Ishikawa (cell line): ENCODE measurements at regions not wholly inside any gene's neighbourhood (a gene's known extent, or its start where the extent isn't known, plus 50 kb on each side); places are given as distances from the start of the nearest gene placed in this dataset.

Experiments used
- CEBPB ChIP-seq: IDR thresholded peaks from 2 replicates; pipeline ENCODE4 v1.6.1; 2012
- CREB1 ChIP-seq: IDR thresholded peaks from 2 replicates; pipeline ENCODE4 v1.6.1; 2012; ENCODE audit warnings: low read depth
- EGR1 ChIP-seq: IDR thresholded peaks from 2 replicates; pipeline ENCODE4 v1.6.1; 2012
- EP300 ChIP-seq: IDR thresholded peaks from 2 replicates; pipeline ENCODE4 v1.6.1; 2012; ENCODE audit warnings: borderline replicate concordance
- FOXM1 ChIP-seq: IDR thresholded peaks from 2 replicates; pipeline ENCODE4 v1.6.1; 2012; ENCODE audit warnings: low read depth, borderline replicate concordance
- MAX ChIP-seq: IDR thresholded peaks from 2 replicates; pipeline ENCODE4 v1.6.1; 2012
- NFIC ChIP-seq: IDR thresholded peaks from 2 replicates; pipeline ENCODE4 v1.6.1; 2012
- RAD21 ChIP-seq: IDR thresholded peaks from 2 replicates; pipeline ENCODE4 v1.6.1; 2012; ENCODE audit warnings: low read depth
- REST ChIP-seq: IDR thresholded peaks from 2 replicates; pipeline ENCODE4 v1.6.1; 2012; ENCODE audit warnings: low read depth, mild to moderate bottlenecking
- TAF1 ChIP-seq: IDR thresholded peaks from 2 replicates; pipeline ENCODE4 v1.6.1; 2012; ENCODE audit warnings: low read depth, mild to moderate bottlenecking
- TCF12 ChIP-seq: IDR thresholded peaks from 2 replicates; pipeline ENCODE4 v1.6.1; 2012; ENCODE audit warnings: low read depth
- TEAD4 ChIP-seq: IDR thresholded peaks from 2 replicates; pipeline ENCODE4 v1.6.1; 2012
- USF1 ChIP-seq: IDR thresholded peaks from 2 replicates; pipeline ENCODE4 v1.6.1; 2012
- YY1 ChIP-seq: IDR thresholded peaks from 2 replicates; pipeline ENCODE4 v1.6.1; 2012; ENCODE audit warnings: low read depth
- ZBTB7A ChIP-seq: IDR thresholded peaks from 2 replicates; pipeline ENCODE4 v1.6.1; 2012; ENCODE audit warnings: low read depth

- TF ChIP-seq USF1: no peak
- no peak for TF ChIP-seq MAX
- TF ChIP-seq EP300: no peak
- TF ChIP-seq TCF12: no peak
- TF ChIP-seq TEAD4: no peak
- no peak for TF ChIP-seq NFIC
- TF ChIP-seq ZBTB7A: no peak
- TF ChIP-seq RAD21: no peak
- no peak for TF ChIP-seq REST
- no peak for TF ChIP-seq EGR1
- no peak for TF ChIP-seq CREB1
- no peak for TF ChIP-seq FOXM1
- TF ChIP-seq CEBPB: no peak
- no peak for TF ChIP-seq YY1
- no peak for TF ChIP-seq TAF1
These were observed 324.7 kb downstream of the TLE4 start for GRCh38 chr9:79896390-79896980.

GRCh38 chr9:79895232-79895631, 323.5 kb downstream of the TLE4 start:
- TF ChIP-seq CREB1 (no peak), TAF1 (no peak), TEAD4 (no peak), EP300 (no peak), MAX (no peak), TCF12 (no peak), REST (no peak), ZBTB7A (no peak), EGR1 (no peak), RAD21 (no peak), YY1 (no peak)

- TF ChIP-seq EGR1 (no peak), CEBPB (no peak), FOXM1 (no peak), TCF12 (no peak), ZBTB7A (no peak), EP300 (no peak), MAX (no peak), REST (no peak), TEAD4 (no peak), CREB1 (no peak), YY1 (no peak), NFIC (no peak), TAF1 (no peak), RAD21 (no peak), USF1 (no peak)
These were observed 317.6 kb downstream of the TLE4 start for GRCh38 chr9:79889369-79889768.
